T-cell (primary cell): ENCODE measurements at regions not wholly inside any gene's neighbourhood (a gene's known extent, or its start where the extent isn't known, plus 50 kb on each side); places are given as distances from the start of the nearest gene placed in this dataset.

Experiments
- ATAC-seq, 4 experiments: fragments of 200-7000 bp in 3 of 4; fragments of 150-1000 bp in 1 of 4; cut with Tn5 transposase; replicated peaks in 1 of 4; 1 replicate in 3 of 4; 2 replicates in 1 of 4; pipeline ENCODE4 v1.10.0; 2021; ENCODE audit warnings: moderate library complexity in 3 of 4, mild to moderate bottlenecking in 2 of 4, moderate number of reproducible peaks in 1 of 4
- CTCF ChIA-PET, 2 donors: fragments of 300-600 bp; sonication (Branson Sonifier 250); formaldehyde crosslinking; loops; one replicate each; lab custom pipeline; 2022; ENCODE audit warnings: antibody characterized with exemption in 2 of 2; lab: Charles Lee
- POLR2A ChIA-PET, 2 donors: fragments of 300-600 bp; sonication (Branson Sonifier 250); formaldehyde crosslinking; loops; one replicate each; lab custom pipeline; 2022; ENCODE audit warnings: antibody characterized with exemption in 2 of 2; lab: Charles Lee
- DNase-seq, 35 experiments: peaks; one replicate each; pipeline versions ENCODE4 v3.0.0 to v3.0.0-alpha.2; 2013 to 2023
- H3K27ac ChIP-seq: one replicate; pipeline ENCODE4 v1.5.1; 2013; ENCODE audit warnings: low read length
- H3K27me3 ChIP-seq, 2 experiments: replicated peaks in 1 of 2; 1 replicate in 1 of 2; 2 replicates in 1 of 2; pipeline versions ENCODE4 v1.6.1 to v1.7.0; 2013; ENCODE audit warnings: low read length in 1 of 2, mixed read lengths in 1 of 2; ENCODE audit not compliant: control insufficient read depth in 2 of 2, insufficient read depth in 2 of 2; ENCODE audit errors: extremely low read depth in 1 of 2
- H3K36me3 ChIP-seq, 2 donors: 1 replicate in 1 of 2; 2 replicates in 1 of 2; pipeline versions ENCODE4 v1.6.1 to v1.7.0; 2013; ENCODE audit warnings: low read length in 1 of 2; ENCODE audit not compliant: control insufficient read depth in 2 of 2, insufficient read depth in 1 of 2; ENCODE audit errors: extremely low read depth in 1 of 2
- H3K4me1 ChIP-seq, 2 experiments: 1 replicate in 1 of 2; 2 replicates in 1 of 2; pipeline versions ENCODE4 v1.6.1 to v1.7.0; 2013; ENCODE audit warnings: low read length in 2 of 2, mixed read lengths in 1 of 2; ENCODE audit not compliant: insufficient read depth in 2 of 2, control insufficient read depth in 1 of 2; ENCODE audit errors: extremely low read depth in 1 of 2
- H3K4me3 ChIP-seq, 2 donors: 1 replicate in 1 of 2; 2 replicates in 1 of 2; pipeline versions ENCODE4 v1.5.1 to v1.7.0; 2013; ENCODE audit warnings: mild to moderate bottlenecking in 2 of 2, low read length in 1 of 2, moderate library complexity in 1 of 2; ENCODE audit not compliant: control insufficient read depth in 1 of 2; ENCODE audit errors: extremely low read depth in 1 of 2
- H3K9me3 ChIP-seq: 2 replicates; pipeline ENCODE4 v1.7.0; 2013
- H3K27ac Mint-ChIP-seq, 2 donors: one replicate each; pipeline ENCODE4 v1.8.0; 2020 to 2021; ENCODE audit warnings: mild to moderate bottlenecking in 2 of 2, mixed read lengths in 2 of 2
- H3K27me3 Mint-ChIP-seq, 2 donors: one replicate each; pipeline ENCODE4 v1.8.0; 2021 to 2022; ENCODE audit warnings: mixed read lengths in 2 of 2
- H3K36me3 Mint-ChIP-seq: one replicate; pipeline ENCODE4 v1.8.0; 2021; ENCODE audit warnings: mixed read lengths
- H3K4me1 Mint-ChIP-seq, 3 donors: one replicate each; pipeline ENCODE4 v1.8.0; 2020 to 2022; ENCODE audit warnings: mixed read lengths in 3 of 3, mild to moderate bottlenecking in 1 of 3
- H3K4me3 Mint-ChIP-seq, 3 donors: one replicate each; pipeline ENCODE4 v1.8.0; 2020 to 2022; ENCODE audit warnings: mild to moderate bottlenecking in 3 of 3, mixed read lengths in 3 of 3, moderate library complexity in 3 of 3
- H3K9me3 Mint-ChIP-seq, 3 donors: one replicate each; pipeline ENCODE4 v1.8.0; 2020 to 2022; ENCODE audit warnings: mixed read lengths in 3 of 3
- WGBS: methylation state at CpG from one replicate; pipeline ENCODE4 v1.1.5; 2013; ENCODE audit warnings: missing lambda C conversion rate; ENCODE audit not compliant: insufficient coverage; 5-methylcytosine and 5-hydroxymethylcytosine counted together

GRCh38 chr2:238741277-238741676 is 106.6 kb upstream of the TWIST2 start:
- H3K36me3 ChIP-seq, result no peaks in the 10 kb centered on the region
- no peak overlapping the region for H3K4me3 ChIP-seq
- Mint-ChIP-seq H3K4me1 (no peaks in the 10 kb centered on the region), H3K36me3 (no peaks in the 10 kb centered on the region), H3K4me3 (no peak overlapping the region), H3K27ac (no peak overlapping the region), H3K9me3 (peaks cover 0 to 8% (median 5%) of the 10 kb centered on the region in 3 donors), H3K27me3 (peaks cover 54 to 66% of the 10 kb centered on the region in 2 donors)
- ChIA-PET CTCF (no interaction called here), POLR2A (no interaction called here)
- WGBS, result 23% methylated on average over 1 of the region's 2 CpGs
- DNase-seq, result no peak
- no peak overlapping the region for H3K27ac ChIP-seq
- H3K9me3 ChIP-seq, result no peaks in the 10 kb centered on the region
- ATAC-seq, result no peak
- no peaks in the 10 kb centered on the region for H3K4me1 ChIP-seq
- peaks cover 0 to 57% of the 10 kb centered on the region in 2 experiments for H3K27me3 ChIP-seq

GRCh38 chr2:238742066-238742465 is 105.8 kb upstream of the TWIST2 start:
- 60% methylated on average over 3 of the region's 3 CpGs for WGBS
- ChIA-PET CTCF (no interaction called here), POLR2A (no interaction called here)
- Histone ChIP-seq H3K36me3 (no peaks in the 10 kb centered on the region), H3K27ac (no peak overlapping the region), H3K9me3 (no peaks in the 10 kb centered on the region), H3K4me1 (no peaks in the 10 kb centered on the region), H3K4me3 (no peak overlapping the region), H3K27me3 (peaks cover 0 to 64% of the 10 kb centered on the region in 2 experiments)
- Mint-ChIP-seq H3K9me3 (peaks cover 0 to 8% (median 5%) of the 10 kb centered on the region in 3 donors), H3K27me3 (peaks cover 54 to 69% of the 10 kb centered on the region in 2 donors), H3K4me1 (no peaks in the 10 kb centered on the region), H3K4me3 (no peak overlapping the region), H3K27ac (no peak overlapping the region), H3K36me3 (no peaks in the 10 kb centered on the region)
- no peak for DNase-seq
- no peak for ATAC-seq

- ChIA-PET CTCF (no interaction called here), POLR2A (no interaction called here)
- Mint-ChIP-seq H3K27ac (no peak overlapping the region), H3K36me3 (no peaks in the 10 kb centered on the region), H3K4me3 (no peak overlapping the region), H3K4me1 (no peaks in the 10 kb centered on the region), H3K9me3 (peaks cover 0 to 5% (median 1%) of the 10 kb centered on the region in 3 donors), H3K27me3 (peaks cover 48 to 63% of the 10 kb centered on the region in 2 donors)
- H3K4me3 ChIP-seq, result no peak overlapping the region
- H3K27me3 ChIP-seq, result peaks cover 0 to 64% of the 10 kb centered on the region in 2 experiments
- no peak overlapping the region for H3K27ac ChIP-seq
- H3K4me1 ChIP-seq, result no peaks in the 10 kb centered on the region
- no peaks in the 10 kb centered on the region for H3K9me3 ChIP-seq
- no peak for ATAC-seq
- no peaks in the 10 kb centered on the region for H3K36me3 ChIP-seq
- 70% methylated on average over 3 of the region's 8 CpGs for WGBS
- DNase-seq, result no peak
Measured at GRCh38 chr2:238742664-238743063, 105.2 kb upstream of the TWIST2 start.

GRCh38 chr2:238743243-238744065 is 104.4 kb upstream of the TWIST2 start:
- ATAC-seq, result no peak
- H3K4me1 Mint-ChIP-seq, result no peaks in the 10 kb centered on the region
- ChIA-PET CTCF (no interaction called here), POLR2A (no interaction called here)
- H3K27me3 Mint-ChIP-seq, result peaks cover 44 to 60% of the 10 kb centered on the region in 2 donors
- Histone ChIP-seq H3K36me3 (no peaks in the 10 kb centered on the region), H3K4me1 (no peaks in the 10 kb centered on the region), H3K4me3 (no peak overlapping the region), H3K27ac (no peak overlapping the region), H3K9me3 (no peaks in the 10 kb centered on the region), H3K27me3 (peaks cover 0 to 61% of the 10 kb centered on the region in 2 experiments)
- H3K4me3 Mint-ChIP-seq, result no peak overlapping the region
- no peak overlapping the region for H3K27ac Mint-ChIP-seq
- H3K36me3 Mint-ChIP-seq, result no peaks in the 10 kb centered on the region
- WGBS, result 49% methylated on average over 15 of the region's 21 CpGs
- DNase-seq, result no peak
- H3K9me3 Mint-ChIP-seq, result peaks cover 0 to 3% (median 0%) of the 10 kb centered on the region in 3 donors

- no peak overlapping the region for H3K27ac ChIP-seq
- WGBS, result 77% methylated on average over 13 of the region's 13 CpGs
- no peaks in the 10 kb centered on the region for H3K36me3 ChIP-seq
- DNase-seq (no peak), ATAC-seq (no peak)
- no peak overlapping the region for H3K4me3 Mint-ChIP-seq
- H3K4me1 Mint-ChIP-seq, result no peaks in the 10 kb centered on the region
- ChIA-PET POLR2A (no interaction called here), CTCF (no interaction called here)
- H3K4me1 ChIP-seq, result no peaks in the 10 kb centered on the region
- H3K36me3 Mint-ChIP-seq, result no peaks in the 10 kb centered on the region
- no peak overlapping the region for H3K27ac Mint-ChIP-seq
- no peaks in the 10 kb centered on the region for H3K9me3 ChIP-seq
- H3K4me3 ChIP-seq, result no peak overlapping the region
- peaks cover 3 to 9% (median 8%) of the 10 kb centered on the region in 3 donors for H3K9me3 Mint-ChIP-seq
- peaks cover 33 to 51% of the 10 kb centered on the region in 2 donors for H3K27me3 Mint-ChIP-seq
- H3K27me3 ChIP-seq, result peaks cover 0 to 57% of the 10 kb centered on the region in 2 experiments
Measured at GRCh38 chr2:238744951-238745350, 102.9 kb upstream of the TWIST2 start.

- Mint-ChIP-seq H3K27me3 (peaks cover 27 to 42% of the 10 kb centered on the region in 2 donors), H3K27ac (no peak overlapping the region), H3K4me1 (no peaks in the 10 kb centered on the region), H3K36me3 (no peaks in the 10 kb centered on the region), H3K4me3 (no peak overlapping the region), H3K9me3 (peaks cover 3 to 18% (median 8%) of the 10 kb centered on the region in 3 donors)
- CTCF ChIA-PET, result no interaction called here
- DNase-seq (no peak), ATAC-seq (no peak)
- POLR2A ChIA-PET, result no interaction called here
- no peaks in the 10 kb centered on the region for H3K9me3 ChIP-seq
- H3K4me1 ChIP-seq, result no peaks in the 10 kb centered on the region
- no peaks in the 10 kb centered on the region for H3K36me3 ChIP-seq
- WGBS, result 68% methylated on average over 3 of the region's 5 CpGs
- H3K27me3 ChIP-seq, result peaks cover 0 to 51% of the 10 kb centered on the region in 2 experiments
- H3K4me3 ChIP-seq, result no peak overlapping the region
- H3K27ac ChIP-seq, result no peak overlapping the region
Measured at GRCh38 chr2:238745997-238746396, 101.9 kb upstream of the TWIST2 start.
